Ecto neural progenitor cell (in vitro differentiated cells): ENCODE measurements at regions not wholly inside any gene's neighbourhood (a gene's known extent, or its start where the extent isn't known, plus 50 kb on each side); places are given as distances from the start of the nearest gene placed in this dataset.
"Not testable (repeated sequence)": the region's sequence is repeated elsewhere in the genome, so short reads cannot be mapped to it uniquely, and the experiment has no call there.

Experiments used
- DNase-seq: peaks from one replicate; pipeline ENCODE4 v3.0.0-alpha.2; 2018; ENCODE audit warnings: low spot score

GRCh38 chr1:80293818-80294217 is 1287.3 kb upstream of the ADGRL4 start:
- no peak for DNase-seq

DNA sequence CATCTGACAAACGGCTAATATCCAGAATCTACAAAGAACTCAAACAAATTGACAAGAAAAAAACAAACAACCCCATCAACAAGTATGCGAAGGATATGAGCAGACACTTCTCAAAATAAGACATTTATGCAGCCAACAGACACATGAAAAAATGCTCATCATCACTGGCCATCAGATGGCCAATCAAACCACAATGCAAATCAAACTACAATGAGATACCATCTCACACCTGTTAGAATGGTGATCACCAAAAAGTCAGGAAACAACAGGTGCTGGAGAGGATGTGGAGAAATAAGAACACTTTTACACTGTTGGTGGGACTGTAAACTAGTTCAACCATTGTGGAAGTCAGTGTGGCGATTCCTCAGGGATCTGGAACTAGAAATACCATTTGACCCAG is 1282.2 kb upstream of the ADGRL4 start:
- DNase-seq: not testable (repeated sequence)

- DNase-seq: no peak
Measured at GRCh38 chr1:80282536-80282935, 1276.0 kb upstream of the ADGRL4 start.

GRCh38 chr1:80278936-80279335 is 1272.4 kb upstream of the ADGRL4 start:
- no peak for DNase-seq

DNA sequence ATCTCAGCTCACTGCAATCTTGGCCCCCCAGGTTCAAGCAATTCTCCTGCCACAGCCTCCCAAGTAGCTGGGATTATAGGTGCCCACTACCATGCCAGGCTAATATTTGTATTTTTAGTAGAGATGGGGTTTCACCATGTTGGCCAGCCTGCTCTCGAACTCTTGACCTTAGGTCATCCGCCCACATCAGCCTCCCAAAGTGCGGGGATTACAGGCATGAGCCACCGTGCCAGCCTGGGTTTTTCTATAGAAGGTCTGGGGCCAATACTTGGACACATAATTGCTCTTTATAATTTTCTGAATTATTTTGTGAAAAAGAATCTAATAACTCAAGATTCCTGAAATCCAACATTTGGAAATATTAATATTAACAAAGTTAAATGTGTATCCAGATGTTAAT is 1267.7 kb upstream of the ADGRL4 start:
- no peak for DNase-seq

DNA sequence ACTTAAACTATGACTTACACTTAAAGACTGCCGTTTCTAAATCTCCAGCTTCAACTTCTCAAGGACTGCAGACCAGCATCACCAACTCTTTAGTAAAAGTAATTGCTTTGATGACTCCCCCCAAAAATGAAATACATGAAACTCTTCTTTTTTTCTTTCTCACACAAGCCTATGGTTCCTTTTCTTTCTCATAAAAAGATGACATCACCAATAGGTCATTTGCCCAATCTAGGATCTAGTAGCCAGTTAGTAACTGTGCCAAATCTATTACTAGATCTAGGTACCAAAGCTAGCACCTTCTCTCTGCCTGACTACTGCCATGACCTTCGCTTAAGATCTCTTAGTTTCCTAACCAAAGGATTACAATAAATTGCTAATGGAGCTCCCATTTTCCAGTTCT is 1266.0 kb upstream of the ADGRL4 start:
- DNase-seq: no peak

DNA sequence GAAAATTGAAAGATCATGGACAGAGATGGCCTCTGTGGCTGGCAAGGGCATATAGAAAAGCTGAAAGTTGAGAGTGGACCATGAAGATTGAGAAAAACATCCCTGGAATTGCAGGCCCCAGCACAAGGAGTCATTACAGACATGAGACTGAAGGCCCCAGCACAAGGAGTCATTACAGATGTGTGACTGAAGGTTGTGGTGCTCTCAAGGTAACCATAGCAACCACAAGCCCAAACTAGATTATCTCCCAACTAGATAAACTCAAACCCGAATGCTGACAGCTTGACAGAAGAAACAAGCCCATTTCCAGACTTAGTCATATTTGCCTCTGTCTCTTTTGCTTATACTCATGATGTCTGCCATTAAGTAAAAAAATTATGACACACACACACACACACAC is 1252.1 kb upstream of the ADGRL4 start:
- DNase-seq: no peak

- no peak for DNase-seq
Measured at GRCh38 chr1:80251591-80251990, 1245.1 kb upstream of the ADGRL4 start.

GRCh38 chr1:80251171-80251570 is 1244.6 kb upstream of the ADGRL4 start:
- no peak for DNase-seq

DNA sequence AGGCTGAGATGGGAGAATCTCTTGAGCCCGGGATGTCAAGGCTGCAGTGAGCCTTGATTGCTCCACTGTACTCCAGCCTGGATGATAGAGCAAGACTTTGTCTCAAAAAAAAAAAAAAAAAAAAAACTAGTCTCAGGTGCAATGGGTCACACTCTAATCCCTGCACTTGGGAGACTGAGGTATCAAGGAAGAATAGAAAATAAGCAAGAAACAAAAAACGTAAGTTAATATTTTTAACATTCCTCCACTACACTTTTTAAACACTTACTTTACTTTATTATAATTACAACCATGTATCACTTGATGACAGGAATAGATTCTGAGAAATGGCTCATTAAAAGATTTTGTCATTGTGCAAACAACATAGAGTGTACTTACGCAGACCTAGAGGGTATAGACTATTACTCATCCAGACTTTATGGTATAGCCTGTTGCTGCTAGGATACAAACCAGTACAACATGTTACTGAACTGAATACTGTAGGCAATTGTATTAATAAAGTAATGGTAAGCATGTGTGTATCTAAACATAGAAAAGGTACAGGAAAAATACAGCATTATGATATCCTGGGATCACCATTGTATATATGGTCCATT is 1244.1 kb upstream of the ADGRL4 start:
- no peak for DNase-seq

DNA sequence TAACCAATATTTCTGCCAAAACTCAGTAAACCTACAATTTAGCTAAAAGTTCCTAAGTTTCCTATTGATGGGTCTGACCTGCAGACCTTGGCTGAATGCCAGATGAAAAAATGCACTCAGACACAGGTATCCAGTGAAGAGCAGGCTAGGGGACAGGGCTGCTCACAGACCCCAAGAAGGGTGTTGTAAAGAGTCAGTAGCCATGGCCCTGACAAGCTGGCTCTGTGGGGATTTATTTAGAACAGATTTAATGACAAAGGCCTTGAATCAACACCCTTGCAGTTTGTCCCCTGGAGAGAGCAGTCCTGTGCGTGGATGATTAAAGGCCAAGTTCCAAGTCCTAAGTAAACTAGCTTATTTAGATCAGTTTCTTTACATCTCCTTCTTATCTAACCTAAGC is 1243.2 kb upstream of the ADGRL4 start:
- DNase-seq: no peak

GRCh38 chr1:80248886-80249285 is 1242.4 kb upstream of the ADGRL4 start:
- no peak for DNase-seq

- no peak for DNase-seq
Measured at GRCh38 chr1:80245813-80246212, 1239.3 kb upstream of the ADGRL4 start.

GRCh38 chr1:80244372-80244771 is 1237.8 kb upstream of the ADGRL4 start:
- no peak for DNase-seq

DNA sequence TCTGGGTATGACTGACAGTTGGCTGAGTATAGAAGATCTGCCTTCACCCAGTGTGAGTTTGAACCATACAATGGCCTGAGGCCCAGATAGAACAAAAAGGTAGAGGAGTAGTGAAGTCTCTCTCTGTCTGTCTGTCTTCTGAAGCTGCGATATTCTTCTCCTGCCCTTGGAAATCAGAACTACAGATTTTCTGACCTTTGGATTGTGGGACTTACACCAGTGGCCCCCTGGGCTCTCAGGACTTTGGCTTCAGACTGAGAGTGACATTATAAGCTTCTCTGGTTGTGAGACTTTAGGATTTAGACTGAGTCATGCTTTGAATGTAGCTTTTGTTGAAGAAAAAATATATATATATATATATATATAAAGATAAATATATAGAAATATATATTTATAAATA is 1235.0 kb upstream of the ADGRL4 start:
- DNase-seq: no peak

- DNase-seq: no peak
Measured at GRCh38 chr1:80225510-80225909, 1219.0 kb upstream of the ADGRL4 start.

- DNase-seq: no peak
Measured at GRCh38 chr1:80221319-80221718, 1214.8 kb upstream of the ADGRL4 start.

DNA sequence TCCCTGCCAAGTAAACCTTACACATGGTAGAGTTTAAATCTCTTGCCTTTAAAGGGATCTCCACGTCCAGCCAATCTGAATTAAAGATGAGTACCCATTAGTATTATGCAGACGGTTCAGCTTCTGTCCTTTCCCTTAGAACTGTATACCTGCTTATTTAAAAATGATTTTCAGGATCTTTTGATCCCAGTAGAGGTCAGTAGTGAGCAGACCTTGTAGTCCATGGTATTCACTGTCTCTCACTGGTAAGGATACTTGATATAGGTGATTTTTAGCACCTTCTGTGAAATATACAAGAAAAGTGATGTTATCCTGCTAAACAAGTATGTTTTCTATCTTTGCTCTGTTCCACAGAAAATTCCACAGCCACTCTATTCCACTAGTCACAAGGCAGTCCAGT is 1211.6 kb upstream of the ADGRL4 start:
- DNase-seq: no peak

DNA sequence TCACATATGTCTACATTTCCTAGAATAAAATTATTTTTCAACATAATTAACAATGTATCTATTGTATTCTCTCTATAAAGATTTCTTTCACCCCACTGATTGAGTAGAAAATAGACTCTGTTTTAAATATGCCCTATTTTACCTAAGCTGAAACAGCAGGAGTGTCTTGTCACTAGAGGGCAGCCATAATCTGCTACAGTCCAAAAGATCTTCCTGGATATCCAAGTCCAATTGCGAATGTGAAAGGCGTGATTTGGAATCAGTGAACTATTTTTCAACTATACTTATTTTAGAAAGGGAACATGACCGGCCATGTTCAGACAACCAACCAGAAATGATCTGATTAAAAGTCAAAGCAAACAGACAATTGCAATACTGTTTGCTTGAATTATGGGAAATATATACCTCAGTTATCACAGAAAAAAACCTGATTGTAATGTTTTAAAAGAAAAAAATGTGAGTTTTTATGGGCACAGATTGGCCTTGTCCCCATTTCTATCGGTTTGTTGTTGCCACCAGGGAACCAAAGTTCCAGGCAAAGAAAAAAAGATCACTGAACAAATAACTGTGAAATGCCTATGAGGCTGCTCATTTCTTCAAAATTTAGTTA is 1211.0 kb upstream of the ADGRL4 start:
- DNase-seq: no peak

- no peak for DNase-seq
Measured at GRCh38 chr1:80214888-80215540, 1208.5 kb upstream of the ADGRL4 start.

GRCh38 chr1:80212948-80213347 is 1206.4 kb upstream of the ADGRL4 start:
- no peak for DNase-seq

DNA sequence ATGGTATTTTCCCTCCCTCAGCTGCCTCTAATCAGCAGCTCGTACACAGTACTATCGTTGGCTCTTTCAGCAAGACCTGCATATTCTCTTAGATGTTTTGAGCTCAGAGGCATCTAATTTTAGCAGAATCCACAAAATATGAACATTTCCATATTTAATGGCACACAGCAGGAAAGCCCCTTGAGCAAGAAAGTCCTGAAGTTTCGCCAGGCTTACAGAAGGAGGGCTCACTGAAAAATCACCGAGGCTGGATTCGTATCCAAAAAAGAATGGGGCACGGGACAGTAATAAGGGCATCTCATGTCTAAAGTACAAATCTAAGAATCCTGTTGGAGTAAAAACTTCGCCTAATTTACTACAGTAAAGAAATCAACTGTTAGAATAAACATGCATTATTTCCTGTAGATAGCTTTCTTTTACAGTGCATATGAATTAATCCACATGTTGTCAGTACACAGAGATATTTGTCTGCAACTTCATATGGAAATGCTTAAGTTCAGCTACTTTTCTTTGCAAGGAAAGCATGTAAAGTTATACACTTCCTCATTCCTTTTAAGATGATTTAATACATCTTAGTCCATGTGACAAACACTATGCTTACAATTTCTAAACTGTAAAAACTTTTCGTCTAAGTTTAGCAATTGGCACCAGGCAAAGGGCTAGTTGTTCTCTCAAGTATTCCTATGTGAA is 1205.3 kb upstream of the ADGRL4 start:
- DNase-seq: no peak

- DNase-seq: no peak
Measured at GRCh38 chr1:80202118-80202517, 1195.6 kb upstream of the ADGRL4 start.
